ENCODE measurements at regions not wholly inside any gene's neighbourhood (a gene's known extent, or its start where the extent isn't known, plus 50 kb on each side); places are given as distances from the start of the nearest gene placed in this dataset.

DNA sequence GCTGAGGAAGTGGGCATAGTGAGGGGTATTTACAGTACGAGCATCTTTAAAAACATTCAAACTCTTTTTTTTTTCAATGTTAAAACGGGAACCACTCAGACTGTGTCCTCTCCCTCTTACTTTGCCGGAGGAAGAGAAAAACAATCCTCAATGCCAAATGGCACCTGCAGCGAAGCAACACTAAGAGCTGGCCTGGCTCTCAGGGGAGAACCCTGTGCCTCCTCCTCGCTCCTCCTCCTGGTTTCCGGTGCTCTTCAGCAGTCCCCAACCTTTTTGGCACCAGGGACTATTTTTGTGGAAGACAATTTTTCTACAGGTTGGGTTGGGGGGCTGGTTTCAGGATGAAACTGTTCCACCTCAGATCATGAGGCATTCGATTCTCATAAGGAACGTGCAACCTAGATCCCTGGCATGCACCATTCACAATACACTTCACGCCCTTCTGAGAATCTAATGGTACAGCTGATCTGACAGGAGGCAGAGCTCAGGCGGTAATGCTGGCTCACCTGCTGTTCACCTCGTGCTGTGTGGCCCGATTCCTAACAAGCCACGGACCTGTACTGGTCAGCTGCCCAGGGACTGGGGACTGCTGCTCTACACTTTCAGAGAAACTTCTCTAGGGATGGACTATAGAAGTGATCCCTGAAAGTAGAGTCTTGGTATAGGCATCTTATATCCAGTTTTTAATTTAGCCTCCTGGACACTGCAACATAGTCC, 404.1 kb downstream of the RAPGEF2 start:
- intact Hi-C loops (cut with micrococcal nuclease), result no loop called here
- Histone ChIP-seq H3K4me3 (no peak overlapping the region), H3K27me3 (ENCODE audit: low read depth) (peaks cover 57% of the 10 kb centered on the region), H3K4me1 (no peaks in the 10 kb centered on the region), H3K9me3 (replicated peaks) (no peaks in the 10 kb centered on the region), H3K27ac (replicated peaks) (no peak overlapping the region), H3K36me3 (no peaks in the 10 kb centered on the region)
- no peak for DNase-seq
- TF ChIP-seq, protein P1, sequence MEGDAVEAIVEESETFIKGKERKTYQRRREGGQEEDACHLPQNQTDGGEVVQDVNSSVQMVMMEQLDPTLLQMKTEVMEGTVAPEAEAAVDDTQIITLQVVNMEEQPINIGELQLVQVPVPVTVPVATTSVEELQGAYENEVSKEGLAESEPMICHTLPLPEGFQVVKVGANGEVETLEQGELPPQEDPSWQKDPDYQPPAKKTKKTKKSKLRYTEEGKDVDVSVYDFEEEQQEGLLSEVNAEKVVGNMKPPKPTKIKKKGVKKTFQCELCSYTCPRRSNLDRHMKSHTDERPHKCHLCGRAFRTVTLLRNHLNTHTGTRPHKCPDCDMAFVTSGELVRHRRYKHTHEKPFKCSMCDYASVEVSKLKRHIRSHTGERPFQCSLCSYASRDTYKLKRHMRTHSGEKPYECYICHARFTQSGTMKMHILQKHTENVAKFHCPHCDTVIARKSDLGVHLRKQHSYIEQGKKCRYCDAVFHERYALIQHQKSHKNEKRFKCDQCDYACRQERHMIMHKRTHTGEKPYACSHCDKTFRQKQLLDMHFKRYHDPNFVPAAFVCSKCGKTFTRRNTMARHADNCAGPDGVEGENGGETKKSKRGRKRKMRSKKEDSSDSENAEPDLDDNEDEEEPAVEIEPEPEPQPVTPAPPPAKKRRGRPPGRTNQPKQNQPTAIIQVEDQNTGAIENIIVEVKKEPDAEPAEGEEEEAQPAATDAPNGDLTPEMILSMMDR (IDR thresholded peaks at IDR 0.05; ENCODE audit: borderline replicate concordance), result no peak

DNA sequence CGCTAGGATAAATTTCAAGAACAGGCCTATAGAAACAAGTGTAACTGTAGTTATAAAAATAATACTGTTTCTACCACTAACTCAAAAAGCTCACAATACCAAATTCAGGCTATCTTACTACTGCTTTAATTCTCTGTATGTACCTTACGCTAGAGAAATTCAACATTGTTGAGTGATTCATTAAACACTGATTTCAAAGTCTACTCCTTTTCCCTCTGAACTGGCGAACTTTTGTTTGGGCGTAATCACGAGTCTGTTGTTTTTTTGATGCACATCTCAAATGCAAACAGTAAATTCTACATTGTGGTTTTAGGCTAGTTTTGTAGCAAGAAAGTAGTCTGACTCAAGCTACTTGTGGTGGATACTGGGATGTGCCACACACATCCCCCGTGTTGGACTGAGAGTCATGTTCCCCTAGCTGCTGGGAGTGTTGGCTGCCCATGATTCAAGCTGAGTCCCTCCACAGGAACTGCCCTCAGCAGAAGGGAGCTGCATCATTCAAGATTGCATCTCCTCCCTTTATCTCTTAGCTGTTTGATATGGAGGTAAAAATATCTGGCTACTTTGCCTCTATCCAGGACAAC, 406.1 kb downstream of the RAPGEF2 start:
- intact Hi-C loops (cut with micrococcal nuclease), result no loop called here
- H3K9me3 ChIP-seq (replicated peaks), result no peaks in the 10 kb centered on the region
- no peak for DNase-seq
- H3K27ac ChIP-seq (replicated peaks), result no peak overlapping the region
- no peaks in the 10 kb centered on the region for H3K4me1 ChIP-seq
- TF ChIP-seq, protein P1 (IDR thresholded peaks at IDR 0.05; ENCODE audit: borderline replicate concordance), result no peak
- H3K4me3 ChIP-seq, result no peak overlapping the region
- no peaks in the 10 kb centered on the region for H3K36me3 ChIP-seq
- H3K27me3 ChIP-seq (ENCODE audit: low read depth), result peaks cover 45% of the 10 kb centered on the region

DNA sequence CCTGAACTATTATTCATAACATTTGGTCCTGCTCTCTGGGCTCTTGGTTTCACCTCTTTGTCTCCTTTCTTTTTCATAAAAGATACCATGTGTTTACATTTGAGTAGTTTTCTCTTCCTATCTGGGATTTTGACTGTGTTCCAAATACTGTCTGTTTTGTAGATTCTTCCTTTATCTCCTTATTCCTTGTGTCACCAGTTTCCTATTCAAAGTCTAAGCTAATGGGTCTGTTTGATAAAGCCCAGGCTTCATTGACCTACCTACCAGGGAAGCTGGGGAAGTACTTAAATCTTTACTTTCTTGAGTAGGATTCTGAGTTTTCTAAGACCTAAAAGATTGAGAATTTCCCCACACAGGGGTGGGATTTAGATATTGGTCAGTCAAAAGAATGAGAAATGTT, 409.5 kb downstream of the RAPGEF2 start:
- TF ChIP-seq, protein P1 (IDR thresholded peaks at IDR 0.05; ENCODE audit: borderline replicate concordance), result no peak
- Histone ChIP-seq H3K4me3 (no peak overlapping the region), H3K36me3 (no peaks in the 10 kb centered on the region), H3K27ac (replicated peaks) (no peak overlapping the region), H3K27me3 (ENCODE audit: low read depth) (peaks cover 11% of the 10 kb centered on the region), H3K9me3 (replicated peaks) (no peaks in the 10 kb centered on the region), H3K4me1 (no peaks in the 10 kb centered on the region)
- intact Hi-C loops (cut with micrococcal nuclease), result no loop called here
- no peak for DNase-seq

DNA sequence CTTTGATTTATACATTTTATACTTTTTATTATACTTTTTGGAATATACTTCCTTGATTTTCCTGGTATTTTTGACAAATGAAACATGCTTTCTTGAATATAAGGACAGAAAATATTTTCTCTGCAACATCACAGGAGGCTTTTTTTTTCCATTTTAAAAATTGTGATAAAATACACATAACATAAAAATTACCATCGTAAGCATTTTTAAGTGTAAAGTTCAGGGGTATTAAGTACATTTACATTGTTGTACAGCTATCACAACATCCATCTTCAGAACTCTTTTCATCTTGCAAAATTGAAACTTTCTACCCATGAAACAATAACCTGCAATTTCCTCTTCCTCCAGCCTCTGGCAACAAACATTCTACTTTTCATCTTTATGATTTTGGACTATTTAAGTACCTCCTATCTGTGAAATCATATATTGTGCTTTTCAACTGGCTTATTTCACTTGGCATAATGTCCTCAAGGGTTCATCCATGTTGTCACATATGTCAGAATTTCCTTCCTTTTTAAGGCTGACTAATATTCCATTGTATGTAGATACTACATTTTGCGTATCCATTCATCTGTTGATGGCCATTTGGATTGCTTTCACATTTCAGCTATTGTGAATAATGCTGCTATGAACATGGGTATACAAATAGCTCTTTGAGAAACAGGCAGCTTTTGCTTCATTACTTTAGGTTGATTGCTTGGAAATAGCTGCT, 412.6 kb downstream of the RAPGEF2 start:
- no peaks in the 10 kb centered on the region for H3K9me3 ChIP-seq (replicated peaks)
- intact Hi-C loops (cut with micrococcal nuclease), result no loop called here
- DNase-seq, result no peak
- peaks cover 4% of the 10 kb centered on the region for H3K27me3 ChIP-seq (ENCODE audit: low read depth)
- H3K4me3 ChIP-seq, result no peak overlapping the region
- TF ChIP-seq, protein P1 (IDR thresholded peaks at IDR 0.05; ENCODE audit: borderline replicate concordance), result no peak
- no peaks in the 10 kb centered on the region for H3K36me3 ChIP-seq
- no peak overlapping the region for H3K27ac ChIP-seq (replicated peaks)
- H3K4me1 ChIP-seq, result no peaks in the 10 kb centered on the region

DNA sequence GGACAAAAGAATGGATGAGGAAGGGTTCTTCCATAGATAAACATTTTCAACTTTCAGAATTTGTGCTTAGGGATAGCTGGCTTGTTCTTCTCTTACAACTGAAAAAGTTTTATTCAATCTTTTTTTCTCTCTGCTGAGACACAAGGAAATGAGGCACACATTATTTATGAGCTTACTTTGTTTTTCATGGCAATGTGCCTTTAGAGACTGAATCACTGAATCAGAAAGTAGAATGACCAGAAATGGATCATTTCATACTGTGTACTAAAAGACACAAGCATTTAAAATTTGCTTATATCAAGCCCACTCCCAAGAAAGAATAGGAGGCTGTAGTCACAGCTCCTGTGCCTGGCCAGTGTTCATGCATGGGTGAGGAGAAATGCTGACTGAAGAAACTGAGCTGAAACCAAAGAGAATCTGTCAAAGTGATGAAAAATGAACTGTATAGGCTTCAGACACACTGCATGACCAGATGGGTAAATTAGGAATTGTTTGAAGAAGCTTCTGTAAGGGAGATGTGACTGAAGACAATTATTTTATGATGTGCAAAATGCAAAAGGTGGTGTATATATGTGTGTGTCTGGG, 413.8 kb downstream of the RAPGEF2 start:
- intact Hi-C loops (cut with micrococcal nuclease), result no loop called here
- Histone ChIP-seq H3K27me3 (ENCODE audit: low read depth) (peaks cover 4% of the 10 kb centered on the region), H3K27ac (replicated peaks) (no peak overlapping the region), H3K9me3 (replicated peaks) (no peaks in the 10 kb centered on the region), H3K4me1 (no peaks in the 10 kb centered on the region), H3K4me3 (no peak overlapping the region), H3K36me3 (no peaks in the 10 kb centered on the region)
- DNase-seq, result no peak
- TF ChIP-seq, protein P1 (IDR thresholded peaks at IDR 0.05; ENCODE audit: borderline replicate concordance), result no peak
